ENCODE measurements at regions not wholly inside any gene's neighbourhood (a gene's known extent, or its start where the extent isn't known, plus 50 kb on each side); places are given as distances from the start of the nearest gene placed in this dataset.
A peak's percentile ranks its signal among the peaks of the same experiment; 100 is the strongest.

GRCh38 chr6:19538096-19538495 is 299.1 kb upstream of the ID4 start:
- peak; percentile 92 for DNase-seq (ENCODE audit: low spot score)
- ChIA-PET CTCF (interaction anchor here (0.7 kb wide), 1 partner anchor 281 kb away, joined by 6 read pairs; no protein-coding TSS in a partner anchor), POLR2A (ENCODE audit: low non-redundant PET) (no interaction called here)
- TF ChIP-seq CTCF (conservative IDR thresholded peaks at IDR 0.05; ENCODE audit: low read depth) = no peak
- H3K27ac ChIP-seq = no peak overlapping the region

GRCh38 chr6:19547507-19547906 is 289.7 kb upstream of the ID4 start:
- no peak for DNase-seq (ENCODE audit: low spot score)
- ChIA-PET CTCF (interaction anchor here (0.5 kb wide), 1 partner anchor 602 kb away, joined by 3 read pairs; no protein-coding TSS in a partner anchor), POLR2A (ENCODE audit: low non-redundant PET) (no interaction called here)
- TF ChIP-seq CTCF (conservative IDR thresholded peaks at IDR 0.05; ENCODE audit: low read depth) = no peak
- no peak overlapping the region for H3K27ac ChIP-seq

GRCh38 chr6:19549109-19549508 is 288.1 kb upstream of the ID4 start:
- ChIA-PET CTCF (no interaction called here), POLR2A (ENCODE audit: low non-redundant PET) (no interaction called here)
- no peak for TF ChIP-seq CTCF (conservative IDR thresholded peaks at IDR 0.05; ENCODE audit: low read depth)
- DNase-seq (ENCODE audit: low spot score) = no peak
- no peak overlapping the region for H3K27ac ChIP-seq

- no peak for DNase-seq (ENCODE audit: low spot score)
- ChIA-PET POLR2A (ENCODE audit: low non-redundant PET) (no interaction called here), CTCF (interaction anchor here (0.6 kb wide), 1 partner anchor 14 kb away, joined by 3 read pairs; no protein-coding TSS in a partner anchor)
- no peak overlapping the region for H3K27ac ChIP-seq
- TF ChIP-seq CTCF (conservative IDR thresholded peaks at IDR 0.05; ENCODE audit: low read depth) = no peak
Observed at GRCh38 chr6:19550380-19550779, 286.8 kb upstream of the ID4 start.

GRCh38 chr6:19551611-19552010 is 285.6 kb upstream of the ID4 start:
- no peak overlapping the region for H3K27ac ChIP-seq
- ChIA-PET CTCF (no interaction called here), POLR2A (ENCODE audit: low non-redundant PET) (no interaction called here)
- no peak for TF ChIP-seq CTCF (conservative IDR thresholded peaks at IDR 0.05; ENCODE audit: low read depth)
- DNase-seq (ENCODE audit: low spot score) = no peak

GRCh38 chr6:19552076-19552475 is 285.1 kb upstream of the ID4 start:
- POLR2A ChIA-PET (ENCODE audit: low non-redundant PET) = no interaction called here
- no peak overlapping the region for H3K27ac ChIP-seq
- TF ChIP-seq CTCF (conservative IDR thresholded peaks at IDR 0.05; ENCODE audit: low read depth) = no peak
- DNase-seq (ENCODE audit: low spot score) = no peak
- CTCF ChIA-PET = no interaction called here

- H3K27ac ChIP-seq = no peak overlapping the region
- no peak for TF ChIP-seq CTCF (conservative IDR thresholded peaks at IDR 0.05; ENCODE audit: low read depth)
- POLR2A ChIA-PET (ENCODE audit: low non-redundant PET) = no interaction called here
- no peak for DNase-seq (ENCODE audit: low spot score)
- CTCF ChIA-PET = no interaction called here
Observed at GRCh38 chr6:19552588-19552987, 284.6 kb upstream of the ID4 start.

All from RWPE1 (cell line).